HepG2 (cell line): ENCODE measurements at regions not wholly inside any gene's neighbourhood (a gene's known extent, or its start where the extent isn't known, plus 50 kb on each side); places are given as distances from the start of the nearest gene placed in this dataset.

ENCODE experiments used
- ATAC-seq: fragments of 200-7000 bp; cut with Tn5 transposase; 3 replicates; pipeline ENCODE4 v1.9.1; 2020; ENCODE audit warnings: mild to moderate bottlenecking, moderate library complexity
- BruUV-seq: library from RNA; stranded (reverse); fragments of 400-500 nt; replicated peaks from 2 replicates; lab custom pipeline; 2021; lab: Mats Ljungman, UMichigan
- CTCF ChIA-PET: fragments of 300-600 bp; formaldehyde crosslinking; extraction: SDS; loops from one replicate; lab custom pipeline; 2021; ENCODE audit warnings: low total read pairs, inconsistent platforms, low intra/inter-chr PET ratio; lab: Yijun Ruan, JAX
- POLR2A ChIA-PET: fragments of 350-600 bp; sonication (Branson Sonifier 250); formaldehyde crosslinking; loops from one replicate; lab custom pipeline; 2020; ENCODE audit warnings: antibody characterized with exemption, inconsistent platforms; lab: Yijun Ruan, JAX
- DNase-seq: peaks from one replicate; pipeline ENCODE4 v3.0.0-alpha.2; 2015; ENCODE audit warnings: low spot score
- FAIRE-seq: peaks from 3 replicates; lab custom pipeline; 2011; peaks lifted over from hg19 to GRCh38; lab: Jason Lieb, UNC
- H2AFZ ChIP-seq: one replicate; pipeline ENCODE4 v1.6.1; 2011; ENCODE audit warnings: low read length, inconsistent platforms
- H3K27ac ChIP-seq: fragments of 300-600 bp; 3 replicates; pipeline ENCODE4 v1.8.0; 2011; ENCODE audit warnings: mixed run types, mild to moderate bottlenecking, mixed read lengths, low read length, inconsistent platforms; ENCODE audit not compliant: insufficient read depth; ENCODE audit errors: extremely low read length
- H3K27me3 ChIP-seq, 2 experiments: fragments of 200-600 bp in 1 of 2; 2 replicates in 1 of 2; 3 replicates in 1 of 2; pipeline versions ENCODE4 v1.6.0 to v1.8.0; 2011; ENCODE audit warnings: low read length in 2 of 2, mild to moderate bottlenecking in 2 of 2, moderate library complexity in 2 of 2, inconsistent platforms in 1 of 2; ENCODE audit not compliant: insufficient read depth in 2 of 2, control insufficient read depth in 1 of 2
- H3K36me3 ChIP-seq, 2 experiments: fragments of 200-600 bp in 1 of 2; replicated peaks in 1 of 2; 2 replicates in 1 of 2; 3 replicates in 1 of 2; pipeline versions ENCODE4 v1.5.1 to v1.8.0; 2011; ENCODE audit warnings: low read length in 2 of 2, inconsistent platforms in 1 of 2; ENCODE audit not compliant: insufficient read depth in 2 of 2, control insufficient read depth in 1 of 2
- H3K4me1 ChIP-seq: 2 replicates; pipeline ENCODE4 v1.5.1; 2012; ENCODE audit warnings: low read length, inconsistent platforms; ENCODE audit not compliant: insufficient read depth
- H3K4me2 ChIP-seq: 2 replicates; pipeline ENCODE4 v1.6.0; 2011; ENCODE audit warnings: low read depth, low read length, inconsistent platforms
- H3K4me3 ChIP-seq, 3 experiments: fragments of 200-600 bp in 1 of 3; sonication (generic), shearing (Covaris generic) in 1 of 3; replicated peaks in 1 of 3; 2 replicates each; pipeline ENCODE4 v1.5.1; 2011 to 2016; ENCODE audit warnings: low read length in 3 of 3, inconsistent platforms in 2 of 3, low read depth in 2 of 3, mild to moderate bottlenecking in 2 of 3, control low read depth in 1 of 3, mixed read lengths in 1 of 3; ENCODE audit not compliant: insufficient read depth in 1 of 3
- H3K79me2 ChIP-seq: one replicate; pipeline ENCODE4 v1.6.1; 2011; ENCODE audit warnings: low read length, inconsistent platforms; ENCODE audit not compliant: insufficient read depth
- H3K9ac ChIP-seq: 2 replicates; pipeline ENCODE4 v1.6.0; 2011; ENCODE audit warnings: mild to moderate bottlenecking, low read depth, low read length, inconsistent platforms; ENCODE audit not compliant: insufficient read depth
- H3K9me3 ChIP-seq: 2 replicates; pipeline ENCODE4 v1.5.1; 2012; ENCODE audit warnings: mild to moderate bottlenecking, low read length
- H4K20me1 ChIP-seq: 2 replicates; pipeline ENCODE4 v1.6.0; 2011; ENCODE audit warnings: inconsistent platforms, mild to moderate bottlenecking, low read length, moderate library complexity; ENCODE audit not compliant: insufficient read depth
- DNMT1 ChIP-seq: sonication (generic); formaldehyde crosslinking; IDR thresholded peaks from 2 replicates; pipeline ENCODE4 v1.5.1; 2020; ENCODE audit warnings: mild to moderate bottlenecking, missing genetic modification reagents
- EHMT2 ChIP-seq: fragments of 200-600 bp; sonication (generic); IDR thresholded peaks from 2 replicates; pipeline ENCODE4 v1.7.0; 2017; ENCODE audit warnings: antibody characterized with exemption, low read depth, low read length, borderline replicate concordance
- GLI4 ChIP-seq: sonication (generic); formaldehyde crosslinking; IDR thresholded peaks from 2 replicates; pipeline ENCODE4 v1.5.1; 2020; ENCODE audit warnings: missing genetic modification reagents, mild to moderate bottlenecking, moderate library complexity, borderline replicate concordance
- MAFK ChIP-seq, 2 experiments: IDR thresholded peaks in 1 of 2; conservative IDR thresholded peaks in 1 of 2; 2 replicates each; pipeline ENCODE4 v1.6.1; 2011; ENCODE audit warnings: improper control_type of control experiment in 2 of 2, low read length in 2 of 2
- PBX2 ChIP-seq: IDR thresholded peaks from 2 replicates; pipeline ENCODE4 v1.6.1; 2016; ENCODE audit warnings: control low read depth
- POGZ ChIP-seq: sonication (generic); formaldehyde crosslinking; IDR thresholded peaks from 2 replicates; pipeline ENCODE4 v1.4.0; 2020; ENCODE audit warnings: mild to moderate bottlenecking, missing genetic modification reagents
- STAT6 ChIP-seq: sonication (generic); formaldehyde crosslinking; IDR thresholded peaks from 2 replicates; pipeline ENCODE4 v1.4.0; 2020; ENCODE audit warnings: missing genetic modification reagents, mild to moderate bottlenecking, borderline replicate concordance
- ZNF282 ChIP-seq: fragments of 450-650 bp; IDR thresholded peaks from 2 replicates; pipeline ENCODE4 v1.6.1; 2018; ENCODE audit not compliant: partially characterized antibody
- ZNF383 ChIP-seq: sonication (generic); formaldehyde crosslinking; IDR thresholded peaks from 2 replicates; pipeline ENCODE4 v1.4.0; 2020; ENCODE audit warnings: missing genetic modification reagents, mild to moderate bottlenecking, borderline replicate concordance
- ZNF598 ChIP-seq: sonication (generic); formaldehyde crosslinking; IDR thresholded peaks from 2 replicates; pipeline ENCODE4 v1.5.1; 2020; ENCODE audit warnings: mild to moderate bottlenecking, missing genetic modification reagents, borderline replicate concordance
- WGBS: methylation state at CpG from one replicate; pipeline ENCODE4 v1.1.6; 2017; ENCODE audit warnings: low lambda C conversion rate; 5-methylcytosine and 5-hydroxymethylcytosine counted together
- in situ Hi-C: cut with HindIII; loops from 2 replicates; pipeline ENCODE4 v1.10.0; 2017; ENCODE audit warnings: low pct_unique_long_range_greater_than_20kb; ENCODE audit not compliant: extremely low pct_ligation_motif_present
- intact Hi-C: fragments of 100-400 bp; cut with micrococcal nuclease; formaldehyde crosslinking; loops from one replicate; pipeline ENCODE4 v1.10.0; 2022; ENCODE audit not compliant: unreplicated experiment

GRCh38 chr3:193896419-193896818, 239.5 kb upstream of the HES1 start:
- no peaks in the 10 kb centered on the region for H4K20me1 ChIP-seq
- DNase-seq (no peak), FAIRE-seq (no peak), ATAC-seq (no peak)
- H3K4me3 ChIP-seq, result no peak overlapping the region
- in situ Hi-C loops, result no loop called here
- no peak overlapping the region for H3K4me2 ChIP-seq
- CTCF ChIA-PET, result no interaction called here
- no TSS peak for BruUV-seq
- no peak overlapping the region for H2AFZ ChIP-seq
- H3K9me3 ChIP-seq, result no peaks in the 10 kb centered on the region
- WGBS, result 35% methylated on average over 7 of the region's 7 CpGs
- TF ChIP-seq DNMT1, result no peak
- TF ChIP-seq STAT6 (CRISPR knock-in tag), result no peak
- no peak for TF ChIP-seq MAFK (conservative IDR thresholded peaks at IDR 0.05 in 1 of 2, IDR thresholded peaks at IDR 0.05 in 1 of 2; ENCODE audit: low read length in 2 of 2)
- TF ChIP-seq ZNF598 (CRISPR knock-in tag), result no peak
- TF ChIP-seq ZNF383 (CRISPR knock-in tag), result no peak
- TF ChIP-seq EHMT2, result no peak
- TF ChIP-seq, all 625 proteins: peak for 0
- no peaks in the 10 kb centered on the region for H3K79me2 ChIP-seq
- intact Hi-C loops, result no loop called here
- H3K36me3 ChIP-seq, result no peaks in the 10 kb centered on the region
- no peak overlapping the region for H3K9ac ChIP-seq
- peaks cover 2 to 23% of the 10 kb centered on the region in 2 experiments; a peak in 2 of 5 replicates for H3K27me3 ChIP-seq
- H3K27ac ChIP-seq, result no peak overlapping the region
- POLR2A ChIA-PET, result no interaction called here
- no peaks in the 10 kb centered on the region for H3K4me1 ChIP-seq

- ChIA-PET CTCF (no interaction called here), POLR2A (no interaction called here)
- in situ Hi-C loops (no loop called here), intact Hi-C loops (no loop called here)
- ATAC-seq (no peak), FAIRE-seq (no peak), DNase-seq (no peak)
- BruUV-seq, result no TSS peak
- no peak overlapping the region for H3K9ac ChIP-seq
- H3K4me1 ChIP-seq, result no peaks in the 10 kb centered on the region
- no peak overlapping the region for H2AFZ ChIP-seq
- no peaks in the 10 kb centered on the region for H4K20me1 ChIP-seq
- H3K27ac ChIP-seq, result no peak overlapping the region
- WGBS, result 54% methylated on average over 5 of the region's 10 CpGs
- no peak overlapping the region for H3K4me2 ChIP-seq
- peaks cover 2 to 24% of the 10 kb centered on the region in 2 experiments; a peak in 2 of 5 replicates for H3K27me3 ChIP-seq
- no peaks in the 10 kb centered on the region for H3K79me2 ChIP-seq
- no peak overlapping the region for H3K4me3 ChIP-seq
- no peaks in the 10 kb centered on the region for H3K9me3 ChIP-seq
- H3K36me3 ChIP-seq, result no peaks in the 10 kb centered on the region
- no peak for TF ChIP-seq PBX2 (CRISPR knock-in tag)
- no peak for TF ChIP-seq POGZ
- TF ChIP-seq GLI4 (CRISPR knock-in tag), result no peak
- TF ChIP-seq ZNF282, result no peak
Measured at GRCh38 chr3:193897288-193897687, 238.7 kb upstream of the HES1 start.
